Mucosa of rectum (tissue), 2 donors: ENCODE measurements at regions not wholly inside any gene's neighbourhood (a gene's known extent, or its start where the extent isn't known, plus 50 kb on each side); places are given as distances from the start of the nearest gene placed in this dataset.

Experiments used
- H3K27ac ChIP-seq, 2 donors: one replicate each; pipeline ENCODE4 v1.7.0; 2013; ENCODE audit warnings: inconsistent platforms in 2 of 2, low read depth in 2 of 2, low read length in 2 of 2
- H3K27me3 ChIP-seq, 2 donors: one replicate each; pipeline ENCODE4 v1.7.0; 2013; ENCODE audit warnings: low read length in 2 of 2; ENCODE audit not compliant: control insufficient read depth in 2 of 2, insufficient read depth in 2 of 2
- H3K36me3 ChIP-seq, 2 donors: one replicate each; pipeline ENCODE4 v1.7.0; 2013; ENCODE audit warnings: low read length in 2 of 2; ENCODE audit not compliant: control insufficient read depth in 2 of 2, insufficient read depth in 2 of 2
- H3K4me1 ChIP-seq, 2 donors: one replicate each; pipeline ENCODE4 v1.7.0; 2013; ENCODE audit warnings: low read length in 2 of 2, mild to moderate bottlenecking in 1 of 2; ENCODE audit not compliant: control insufficient read depth in 2 of 2, insufficient read depth in 2 of 2
- H3K4me3 ChIP-seq, 2 donors: one replicate each; pipeline ENCODE4 v1.7.0; 2013; ENCODE audit warnings: low read length in 2 of 2
- H3K9ac ChIP-seq, 2 donors: one replicate each; pipeline ENCODE4 v1.7.0; 2013; ENCODE audit warnings: low read length in 2 of 2, low read depth in 1 of 2, mild to moderate bottlenecking in 1 of 2
- H3K9me3 ChIP-seq, 2 donors: one replicate each; pipeline ENCODE4 v1.7.0; 2013; ENCODE audit warnings: low read length in 2 of 2; ENCODE audit not compliant: control insufficient read depth in 2 of 2
- donor health status: healthy.
- donor health status: Normal muscosa, but diverticular disease.

DNA sequence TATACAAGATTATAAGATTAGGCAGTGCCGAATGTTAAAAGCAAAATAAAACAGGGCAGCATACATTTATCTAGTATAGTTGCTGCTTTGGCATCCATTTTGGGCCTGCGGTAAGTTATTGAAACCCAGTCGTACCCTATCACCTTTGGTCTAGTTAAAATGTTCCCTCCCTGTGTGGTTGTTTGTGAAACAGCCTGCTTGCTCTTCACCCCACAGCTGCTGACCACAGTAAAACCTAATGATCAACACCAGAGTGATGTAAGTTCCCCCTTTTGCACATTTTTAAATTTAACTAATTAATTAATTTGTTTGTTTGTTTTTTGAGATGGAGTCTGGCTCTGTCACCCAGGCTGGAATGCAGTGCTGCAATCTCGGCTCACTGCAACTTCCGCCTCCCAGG lies 50.3 kb upstream of the TXNDC5 start:
- H3K27me3 ChIP-seq: no peaks in the 10 kb centered on the region
- no peaks in the 10 kb centered on the region for H3K36me3 ChIP-seq
- peak overlapping the region; percentile 40 to 48 for H3K27ac ChIP-seq
- H3K4me3 ChIP-seq: no peak overlapping the region
- no peaks in the 10 kb centered on the region for H3K9me3 ChIP-seq
- H3K9ac ChIP-seq: no peak overlapping the region
- H3K4me1 ChIP-seq: no peaks in the 10 kb centered on the region
